ENCODE measurements at regions not wholly inside any gene's neighbourhood (a gene's known extent, or its start where the extent isn't known, plus 50 kb on each side); places are given as distances from the start of the nearest gene placed in this dataset.

DNA sequence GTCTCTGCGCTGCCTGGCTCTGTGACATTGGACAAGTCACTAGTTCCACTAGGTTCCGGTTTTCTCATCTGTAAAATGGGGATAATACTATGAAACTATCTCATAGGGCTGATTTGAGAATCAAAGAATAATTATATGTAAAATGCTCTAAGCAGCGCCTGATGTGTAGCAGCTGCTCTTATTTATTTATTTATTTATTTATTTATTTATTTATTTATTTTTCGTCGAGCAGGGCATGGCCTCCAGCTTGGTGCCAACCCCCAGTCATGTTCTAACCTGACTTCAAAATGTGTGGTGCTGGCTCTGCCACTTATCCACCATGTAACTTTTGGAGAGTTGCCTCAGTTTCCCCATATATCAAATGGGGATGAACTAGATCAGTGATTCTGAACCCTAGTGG, 93.5 kb upstream of the GSC start:
- CTCF ChIA-PET: no interaction called here
- Mint-ChIP-seq H3K27ac (no peak overlapping the region), H3K9me3 (no peaks in the 10 kb centered on the region), H3K4me1 (no peaks in the 10 kb centered on the region), H3K4me3 (no peak overlapping the region), H3K27me3 (peaks cover 53% of the 10 kb centered on the region), H3K36me3 (no peaks in the 10 kb centered on the region)
- no peak for DNase-seq

DNA sequence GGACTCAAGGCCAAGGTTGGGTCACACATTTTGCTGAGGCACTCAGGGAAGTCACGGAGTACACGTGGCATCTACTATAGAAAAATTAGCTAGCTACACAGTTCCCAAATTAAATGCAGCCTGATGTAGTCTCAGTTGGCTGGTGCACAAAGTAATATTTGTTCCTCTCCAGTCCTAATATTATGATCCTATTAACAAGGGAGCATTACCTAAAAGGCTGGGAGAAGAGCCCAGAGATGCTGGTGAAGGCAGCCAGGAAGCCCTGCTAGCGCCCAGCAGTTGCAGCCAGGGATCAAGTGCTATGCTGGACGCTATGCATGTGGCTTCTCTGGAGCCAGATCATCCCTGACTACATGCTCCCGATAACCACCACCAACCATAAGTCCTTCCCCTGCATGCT, 88.0 kb upstream of the GSC start:
- CTCF ChIA-PET: no interaction called here
- Mint-ChIP-seq H3K9me3 (peaks cover 5% of the 10 kb centered on the region), H3K36me3 (no peaks in the 10 kb centered on the region), H3K27me3 (peaks cover 25% of the 10 kb centered on the region), H3K27ac (no peak overlapping the region), H3K4me1 (no peaks in the 10 kb centered on the region), H3K4me3 (no peak overlapping the region)
- DNase-seq: no peak

DNA sequence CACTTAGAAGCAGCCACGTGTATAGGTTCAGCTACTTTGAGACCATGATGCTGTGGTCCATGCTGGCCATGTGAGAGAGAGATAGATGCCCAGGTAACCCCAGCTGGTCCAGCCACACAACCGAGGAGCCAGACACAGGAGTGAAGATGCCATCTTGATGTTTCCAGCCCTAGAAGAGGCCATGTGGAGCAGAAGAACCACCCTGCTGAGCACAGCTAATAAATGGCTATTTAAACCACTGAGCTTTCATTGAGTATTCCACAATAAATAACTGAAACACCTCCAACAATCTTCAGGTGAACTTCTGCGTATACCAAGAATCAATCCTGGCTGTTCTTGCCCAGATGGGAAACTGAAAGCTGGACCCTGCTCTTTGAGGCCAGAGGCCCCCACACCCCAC, 84.0 kb upstream of the GSC start:
- H3K9me3 Mint-ChIP-seq: peaks cover 5% of the 10 kb centered on the region
- H3K36me3 Mint-ChIP-seq: no peaks in the 10 kb centered on the region
- peaks cover 11% of the 10 kb centered on the region for H3K27me3 Mint-ChIP-seq
- H3K27ac Mint-ChIP-seq: no peak overlapping the region
- DNase-seq: no peak
- CTCF ChIA-PET: no interaction called here
- no peak overlapping the region for H3K4me3 Mint-ChIP-seq
- no peaks in the 10 kb centered on the region for H3K4me1 Mint-ChIP-seq

DNA sequence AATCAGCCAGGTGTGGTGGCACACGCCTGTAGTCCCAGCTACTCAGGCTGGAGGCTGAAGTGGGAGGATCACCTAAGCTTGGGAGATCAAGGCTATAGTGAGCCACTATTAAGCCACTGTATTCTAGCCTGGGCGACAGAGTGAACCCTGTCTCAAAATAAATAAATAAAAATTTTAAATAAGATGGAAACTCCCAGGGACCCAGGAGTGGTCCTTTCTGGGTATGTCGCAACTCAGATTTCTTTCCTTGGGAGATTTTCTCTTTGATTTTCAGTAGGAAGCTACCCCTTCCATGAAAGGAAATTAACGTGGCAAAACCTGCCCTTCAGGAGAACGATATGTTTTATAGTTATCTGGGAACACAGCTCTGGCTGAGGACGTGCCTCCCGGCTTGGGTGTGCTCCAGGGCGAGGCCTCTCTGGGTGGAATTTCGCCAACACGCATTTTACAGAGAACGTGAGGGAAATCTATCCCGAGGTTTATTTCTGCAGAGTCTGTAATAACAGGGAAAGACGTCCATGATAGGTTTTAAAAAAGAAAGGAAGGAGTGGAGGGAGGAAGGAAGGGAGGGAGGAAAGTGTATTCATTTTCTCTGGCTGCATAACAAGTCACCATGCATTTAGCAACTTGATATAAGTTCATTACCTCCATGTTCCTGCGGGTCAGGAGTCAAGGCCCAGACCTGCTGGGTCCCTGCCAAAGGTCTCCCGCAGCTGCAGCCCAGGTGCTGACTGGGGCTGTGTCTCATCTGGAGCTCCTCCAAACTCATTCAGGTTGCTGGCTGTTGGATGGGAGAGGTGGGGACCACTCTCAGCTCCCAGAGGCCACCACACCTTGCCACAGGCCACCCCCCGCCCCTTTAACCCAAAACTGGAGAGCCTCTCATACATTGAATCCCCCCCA, 80.6 kb upstream of the GSC start:
- Mint-ChIP-seq H3K9me3 (peaks cover 5% of the 10 kb centered on the region), H3K4me1 (no peaks in the 10 kb centered on the region), H3K27ac (no peak overlapping the region), H3K4me3 (no peak overlapping the region), H3K27me3 (no peaks in the 10 kb centered on the region), H3K36me3 (no peaks in the 10 kb centered on the region)
- CTCF ChIA-PET: no interaction called here
- no peak for DNase-seq

DNA sequence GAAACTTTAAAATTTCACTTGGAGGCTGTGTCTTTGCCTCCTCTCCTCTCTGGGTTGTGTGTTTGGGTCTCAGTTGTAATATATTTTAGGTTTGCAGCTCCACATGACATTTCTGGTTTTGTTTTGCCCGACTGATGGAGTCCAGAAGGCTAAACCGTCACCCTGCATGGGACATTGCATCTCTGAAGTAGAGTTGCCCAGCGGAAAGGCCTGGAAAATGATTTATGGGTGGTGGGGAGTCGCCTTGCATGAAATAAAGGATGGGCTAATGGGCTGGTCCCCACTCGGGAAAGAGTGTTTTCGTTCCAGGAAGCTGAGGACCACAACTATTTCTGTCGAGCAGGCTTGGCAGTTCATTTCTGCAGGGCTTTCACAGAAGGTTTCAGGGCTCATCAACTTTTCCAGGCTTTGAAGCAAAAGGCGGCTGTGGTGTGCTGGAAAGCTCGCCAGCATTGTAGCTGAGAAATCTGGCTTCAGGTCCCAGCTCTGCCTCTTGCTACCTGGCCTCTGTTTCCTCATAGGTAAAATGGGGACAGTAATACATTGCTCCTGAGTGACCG, 74.8 kb upstream of the GSC start:
- CTCF ChIA-PET: no interaction called here
- H3K27ac Mint-ChIP-seq: no peak overlapping the region
- H3K4me3 Mint-ChIP-seq: no peak overlapping the region
- H3K36me3 Mint-ChIP-seq: no peaks in the 10 kb centered on the region
- H3K9me3 Mint-ChIP-seq: no peaks in the 10 kb centered on the region
- H3K27me3 Mint-ChIP-seq: no peaks in the 10 kb centered on the region
- DNase-seq: no peak
- no peaks in the 10 kb centered on the region for H3K4me1 Mint-ChIP-seq

DNA sequence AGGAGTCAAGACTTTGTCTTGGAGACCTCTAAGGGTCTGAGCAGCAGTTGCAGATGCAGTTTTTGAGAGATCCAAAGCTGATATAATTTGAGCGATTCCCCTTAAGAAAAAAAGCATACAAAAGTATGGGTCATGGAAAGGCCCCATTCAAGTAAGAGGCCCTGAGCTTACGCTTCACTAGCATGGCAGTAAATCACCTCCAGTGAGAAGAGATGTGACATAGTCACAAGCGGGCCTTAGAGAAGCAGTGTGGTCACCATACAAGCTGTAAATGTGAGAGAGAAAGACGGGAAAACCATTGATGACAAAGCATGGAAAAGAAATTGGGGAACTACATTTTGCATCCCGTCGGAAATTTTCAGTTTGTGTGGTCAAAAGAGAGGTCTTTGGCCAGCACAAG, 70.6 kb upstream of the GSC start:
- Mint-ChIP-seq H3K36me3 (no peaks in the 10 kb centered on the region), H3K4me3 (no peak overlapping the region), H3K27me3 (peaks cover 3% of the 10 kb centered on the region), H3K27ac (no peak overlapping the region), H3K4me1 (no peaks in the 10 kb centered on the region), H3K9me3 (no peaks in the 10 kb centered on the region)
- DNase-seq: no peak
- CTCF ChIA-PET: no interaction called here

DNA sequence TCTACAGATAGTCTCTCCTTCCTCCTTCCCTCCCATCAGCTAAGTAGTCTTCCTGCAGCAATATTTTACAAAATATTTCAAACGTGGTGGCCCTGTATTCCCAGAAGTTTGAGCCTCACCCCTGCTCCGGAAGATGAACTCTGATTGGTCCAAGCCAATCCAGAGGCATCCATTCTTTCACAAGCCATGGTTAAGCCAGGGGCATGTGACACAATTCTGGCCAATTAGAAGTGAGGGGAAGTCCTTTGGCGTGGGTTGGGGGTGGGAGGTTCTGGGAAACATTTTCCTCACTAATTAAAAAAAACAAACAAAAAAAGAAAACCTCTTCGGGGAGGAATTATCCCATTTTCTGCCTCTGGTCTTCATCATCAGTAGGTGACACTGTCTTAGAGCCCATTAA, 69.4 kb upstream of the GSC start:
- Mint-ChIP-seq H3K27ac (no peak overlapping the region), H3K4me3 (no peak overlapping the region), H3K36me3 (no peaks in the 10 kb centered on the region), H3K27me3 (peaks cover 3% of the 10 kb centered on the region), H3K4me1 (no peaks in the 10 kb centered on the region), H3K9me3 (no peaks in the 10 kb centered on the region)
- no peak for DNase-seq
- CTCF ChIA-PET: no interaction called here

DNA sequence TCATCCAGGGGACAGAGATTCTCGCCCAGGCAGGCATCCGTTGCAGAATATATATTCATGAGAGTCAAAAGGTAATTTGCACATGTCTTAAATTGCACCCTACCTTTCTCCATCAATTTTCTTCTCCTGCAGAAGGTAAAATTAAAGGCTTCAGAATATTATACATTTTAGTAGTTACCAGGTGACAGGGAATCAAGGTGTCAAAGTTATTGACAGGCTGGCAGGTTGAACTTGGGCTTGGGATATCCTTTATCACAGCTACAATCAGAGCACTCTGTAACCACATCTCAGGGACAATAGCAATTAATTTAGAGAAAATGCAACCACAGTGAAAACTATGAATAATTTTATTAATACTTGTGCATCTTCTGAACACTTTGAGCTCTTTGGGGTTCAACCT, 66.9 kb upstream of the GSC start:
- Mint-ChIP-seq H3K27ac (no peak overlapping the region), H3K36me3 (no peaks in the 10 kb centered on the region), H3K4me1 (no peaks in the 10 kb centered on the region), H3K27me3 (peaks cover 7% of the 10 kb centered on the region), H3K9me3 (no peaks in the 10 kb centered on the region), H3K4me3 (no peak overlapping the region)
- no peak for DNase-seq
- CTCF ChIA-PET: no interaction called here

DNA sequence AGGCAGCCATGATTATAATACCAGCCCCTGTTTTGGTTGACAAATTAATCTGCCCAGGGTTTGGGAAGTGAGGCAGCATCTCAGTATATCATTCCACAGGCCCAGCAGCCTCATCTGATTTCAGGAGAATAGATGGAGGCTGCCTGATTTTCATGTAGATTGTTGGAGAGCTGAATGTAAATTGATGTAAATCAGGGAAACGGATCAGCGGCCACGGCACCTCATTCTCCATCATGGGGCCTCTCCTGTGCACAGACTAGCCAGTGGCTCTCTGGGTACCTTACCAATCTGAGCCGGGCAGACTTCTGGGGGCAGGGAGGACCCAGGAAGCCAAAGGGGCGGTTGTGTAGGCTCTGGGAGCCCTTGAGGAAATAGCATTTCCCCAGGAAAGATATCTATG, 63.7 kb upstream of the GSC start:
- no peak overlapping the region for H3K27ac Mint-ChIP-seq
- H3K9me3 Mint-ChIP-seq: no peaks in the 10 kb centered on the region
- no peaks in the 10 kb centered on the region for H3K36me3 Mint-ChIP-seq
- H3K27me3 Mint-ChIP-seq: peaks cover 7% of the 10 kb centered on the region
- H3K4me1 Mint-ChIP-seq: no peaks in the 10 kb centered on the region
- CTCF ChIA-PET: no interaction called here
- no peak overlapping the region for H3K4me3 Mint-ChIP-seq
- no peak for DNase-seq

DNA sequence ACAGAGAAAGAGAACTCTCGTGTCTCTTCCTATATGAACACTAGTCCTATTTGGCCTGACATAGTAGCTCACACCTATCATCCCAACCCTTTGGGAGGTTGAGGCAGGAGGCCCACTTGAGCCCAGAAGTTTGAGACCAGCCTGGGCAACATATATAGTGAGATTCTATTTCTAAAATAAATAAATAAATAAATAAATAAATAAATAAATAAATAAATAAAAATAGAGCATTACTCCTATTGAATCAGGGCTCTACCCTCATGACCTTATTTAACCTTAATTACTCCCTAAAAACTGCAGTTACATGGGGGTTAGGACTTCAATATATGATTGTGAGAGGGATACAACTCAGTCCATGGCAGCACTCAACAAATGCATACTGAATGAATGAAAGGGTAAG, 61.2 kb upstream of the GSC start:
- no peak for DNase-seq
- H3K27ac Mint-ChIP-seq: no peak overlapping the region
- CTCF ChIA-PET: no interaction called here
- no peak overlapping the region for H3K4me3 Mint-ChIP-seq
- H3K4me1 Mint-ChIP-seq: no peaks in the 10 kb centered on the region
- H3K27me3 Mint-ChIP-seq: peaks cover 9% of the 10 kb centered on the region
- H3K36me3 Mint-ChIP-seq: no peaks in the 10 kb centered on the region
- H3K9me3 Mint-ChIP-seq: no peaks in the 10 kb centered on the region

DNA sequence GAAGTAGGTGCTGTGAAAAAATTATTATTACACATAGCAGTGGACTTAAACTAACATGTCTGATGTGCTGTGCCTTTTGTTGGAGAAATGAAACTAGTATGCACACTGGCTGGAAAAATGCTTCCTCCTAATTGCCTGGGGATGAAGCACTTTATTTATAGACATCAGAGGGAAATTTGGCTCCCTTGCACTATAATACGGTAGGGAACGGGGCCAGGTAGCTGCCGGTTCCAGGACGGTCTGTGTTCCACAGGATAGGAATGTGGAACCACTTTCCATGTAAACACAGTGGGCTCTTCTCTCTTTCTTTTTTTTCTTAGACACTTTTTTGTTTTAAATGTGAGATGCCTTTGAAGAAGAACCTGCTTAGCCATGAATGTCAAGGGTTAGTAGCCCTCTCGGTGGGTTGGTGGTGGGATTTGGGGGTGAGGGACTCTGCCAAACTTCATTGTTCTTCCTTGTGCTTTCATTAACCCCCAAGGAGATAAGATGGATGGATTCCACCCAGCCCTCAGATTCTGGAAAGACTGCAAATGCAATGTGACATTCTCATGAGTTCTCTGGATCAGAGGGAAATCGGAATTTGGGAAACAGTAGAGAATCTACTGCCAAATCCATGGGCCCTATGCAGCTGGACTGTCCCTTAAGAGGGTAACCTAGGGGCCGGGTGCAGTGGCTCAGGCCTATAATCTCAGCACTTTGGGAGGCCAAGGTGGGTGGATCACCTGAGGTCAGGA, 58.0 kb upstream of the GSC start:
- CTCF ChIA-PET: no interaction called here

DNA sequence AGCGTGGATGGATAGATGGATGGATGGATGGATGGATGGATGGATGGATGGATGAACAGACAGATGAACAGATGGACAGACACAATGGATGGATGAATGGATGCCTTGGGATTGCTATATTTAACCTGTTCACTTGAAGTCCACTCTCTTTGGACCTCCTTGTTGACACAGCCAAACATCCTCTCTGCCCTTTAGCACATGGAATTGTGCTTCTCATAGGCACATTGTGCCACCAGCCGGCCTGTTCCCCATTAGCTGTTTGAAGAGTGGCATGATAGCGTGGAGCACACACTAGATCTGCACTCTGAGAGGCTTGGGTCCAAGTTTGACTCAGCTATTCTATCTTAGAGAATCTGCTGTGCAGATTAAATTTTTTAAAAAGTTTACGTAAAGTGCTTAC, 56.9 kb upstream of the GSC start:
- Mint-ChIP-seq H3K4me1 (no peaks in the 10 kb centered on the region), H3K9me3 (peaks cover 5% of the 10 kb centered on the region), H3K27me3 (peaks cover 14% of the 10 kb centered on the region), H3K27ac (no peak overlapping the region), H3K4me3 (no peak overlapping the region), H3K36me3 (no peaks in the 10 kb centered on the region)
- CTCF ChIA-PET: no interaction called here
- DNase-seq: no peak

More for the DNA sequence above, 58.0 kb upstream of the GSC start:
- Mint-ChIP-seq H3K9me3 (peaks cover 5% of the 10 kb centered on the region), H3K27me3 (peaks cover 15% of the 10 kb centered on the region), H3K27ac (no peak overlapping the region), H3K4me3 (no peak overlapping the region), H3K4me1 (no peaks in the 10 kb centered on the region), H3K36me3 (no peaks in the 10 kb centered on the region)
- DNase-seq: no peak

DNA sequence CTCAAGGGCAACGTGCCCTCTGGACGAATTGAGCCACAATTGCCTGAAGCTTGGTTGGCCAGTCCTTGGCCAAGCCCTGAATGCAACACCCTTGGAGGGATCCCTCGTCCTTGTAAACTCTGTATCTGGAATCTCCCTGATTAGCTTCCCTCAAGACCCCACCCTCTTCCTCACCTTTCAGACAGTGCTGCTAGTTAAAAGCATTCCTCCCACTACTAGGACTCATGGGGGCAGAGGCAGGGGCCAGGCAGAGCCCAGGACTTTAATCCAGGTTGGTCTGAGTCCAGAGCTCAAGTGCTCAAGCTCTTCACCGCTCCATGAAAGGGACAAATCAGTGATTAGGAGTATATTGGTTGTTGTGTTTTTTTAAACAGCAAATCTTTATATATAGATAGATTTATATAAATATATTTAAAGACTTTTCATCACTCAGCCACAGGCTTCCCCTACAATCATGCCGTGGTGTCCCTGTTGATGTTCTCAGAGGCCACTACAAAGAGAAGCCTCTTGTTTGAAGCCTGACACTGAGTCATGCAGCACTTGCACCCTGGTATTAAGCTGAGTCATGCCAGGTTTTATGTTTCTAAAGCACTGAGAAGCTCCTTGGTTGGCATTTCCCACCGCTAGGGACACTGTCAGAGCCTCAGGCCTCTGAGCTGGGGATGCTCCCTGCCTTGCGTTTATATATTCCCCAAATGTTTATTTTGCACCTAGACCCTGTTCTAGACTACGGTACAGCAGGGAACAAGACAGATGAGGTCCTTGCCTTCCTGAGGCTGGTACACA, 53.8 kb upstream of the GSC start:
- Mint-ChIP-seq H3K4me3 (no peak overlapping the region), H3K4me1 (no peaks in the 10 kb centered on the region), H3K27me3 (peaks cover 14% of the 10 kb centered on the region), H3K27ac (no peak overlapping the region), H3K9me3 (peaks cover 5% of the 10 kb centered on the region), H3K36me3 (no peaks in the 10 kb centered on the region)
- CTCF ChIA-PET: no interaction called here
- DNase-seq: no peak

DNA sequence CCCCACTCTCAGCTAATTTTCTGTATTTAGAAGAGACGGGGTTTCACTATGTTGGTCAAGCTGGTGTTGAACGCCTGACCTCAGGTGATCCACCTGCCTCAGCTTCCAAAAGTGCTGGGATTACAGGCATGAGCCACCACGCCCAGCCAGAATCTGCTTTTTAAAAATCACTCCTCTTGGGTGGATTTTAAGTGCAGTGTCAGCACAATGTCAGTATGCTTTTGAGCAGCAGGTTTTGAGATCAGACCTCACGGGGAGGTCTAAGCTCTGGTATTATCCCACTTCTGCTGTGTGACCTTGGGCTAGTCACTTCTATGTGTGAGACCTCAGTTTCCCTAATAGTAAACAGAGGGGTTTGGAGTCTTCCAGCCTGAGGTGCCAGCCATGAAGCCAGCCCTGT, 51.8 kb upstream of the GSC start:
- Mint-ChIP-seq H3K27ac (no peak overlapping the region), H3K4me3 (no peak overlapping the region), H3K27me3 (peaks cover 14% of the 10 kb centered on the region), H3K9me3 (peaks cover 5% of the 10 kb centered on the region), H3K36me3 (no peaks in the 10 kb centered on the region), H3K4me1 (no peaks in the 10 kb centered on the region)
- DNase-seq: no peak
- CTCF ChIA-PET: no interaction called here

Data from activated naive CD4-positive, alpha-beta T cell treated with anti-CD3 and anti-CD28 coated beads, Interleukin-2, amount 10 ng/mL, durations not matched to agents 7 days and 5 days (primary cell).